ENCODE measurements at regions not wholly inside any gene's neighbourhood (a gene's known extent, or its start where the extent isn't known, plus 50 kb on each side); places are given as distances from the start of the nearest gene placed in this dataset.

DNA sequence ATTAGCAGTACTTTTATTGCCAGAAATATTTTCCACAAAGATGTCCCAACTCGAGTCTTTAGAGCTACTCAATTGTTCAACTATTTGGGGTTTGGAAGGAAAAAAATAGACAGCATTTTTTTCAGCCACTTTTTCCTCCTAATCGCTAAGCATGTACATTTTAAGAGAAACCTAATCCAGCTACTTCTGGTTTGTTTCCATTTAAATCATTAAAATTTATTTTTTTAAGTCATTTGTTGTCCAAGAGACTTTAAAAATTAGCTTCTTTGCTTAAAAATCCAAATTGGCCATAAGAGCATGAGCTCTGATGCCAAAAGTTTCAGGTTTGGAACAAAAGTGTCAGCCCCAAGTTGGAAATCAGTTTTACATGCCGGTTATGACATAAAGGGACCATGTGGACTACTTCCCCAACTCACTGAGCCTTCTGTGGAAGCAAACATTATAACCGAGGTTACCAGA lies 186.3 kb upstream of the INTU start:
- TF ChIP-seq CTCF (IDR thresholded peaks at IDR 0.05) (no peak), POLR2AphosphoS5 (IDR thresholded peaks at IDR 0.05) (no peak), POLR2A (IDR thresholded peaks at IDR 0.05) (no peak)
- no peak overlapping the region for H3K27ac ChIP-seq
- H3K9me3 ChIP-seq, result no peaks in the 10 kb centered on the region
- no peaks in the 10 kb centered on the region for H3K27me3 ChIP-seq
- H3K4me1 ChIP-seq, result no peaks in the 10 kb centered on the region
- no peak for DNase-seq
- no peak overlapping the region for H3K4me3 ChIP-seq
- peak in 1 of 2 donors; percentile 60 for ATAC-seq (ENCODE audit: low FRiP score in 2 of 2)
- 72 to 79% methylated on average over 4 of the region's 4 CpGs for WGBS, 2 donors
- no peaks in the 10 kb centered on the region for H3K36me3 ChIP-seq

GRCh38 chr4:127448986-127449385 lies 183.8 kb upstream of the INTU start:
- no peak overlapping the region for H3K27ac ChIP-seq
- peak in 1 of 2 donors; percentile 25 for ATAC-seq (ENCODE audit: low FRiP score in 2 of 2)
- H3K4me3 ChIP-seq, result no peak overlapping the region
- TF ChIP-seq EP300 (IDR thresholded peaks at IDR 0.05), result no peak
- TF ChIP-seq CTCF (IDR thresholded peaks at IDR 0.05), result no peak
- TF ChIP-seq POLR2AphosphoS5 (IDR thresholded peaks at IDR 0.05), result no peak
- TF ChIP-seq POLR2A (IDR thresholded peaks at IDR 0.05), result no peak
- no peaks in the 10 kb centered on the region for H3K36me3 ChIP-seq
- no peaks in the 10 kb centered on the region for H3K9me3 ChIP-seq
- 71 to 95% methylated on average over 1 of the region's 1 CpG for WGBS, 2 donors
- DNase-seq, result no peak
- H3K27me3 ChIP-seq, result no peaks in the 10 kb centered on the region
- H3K4me1 ChIP-seq, result no peaks in the 10 kb centered on the region

DNA sequence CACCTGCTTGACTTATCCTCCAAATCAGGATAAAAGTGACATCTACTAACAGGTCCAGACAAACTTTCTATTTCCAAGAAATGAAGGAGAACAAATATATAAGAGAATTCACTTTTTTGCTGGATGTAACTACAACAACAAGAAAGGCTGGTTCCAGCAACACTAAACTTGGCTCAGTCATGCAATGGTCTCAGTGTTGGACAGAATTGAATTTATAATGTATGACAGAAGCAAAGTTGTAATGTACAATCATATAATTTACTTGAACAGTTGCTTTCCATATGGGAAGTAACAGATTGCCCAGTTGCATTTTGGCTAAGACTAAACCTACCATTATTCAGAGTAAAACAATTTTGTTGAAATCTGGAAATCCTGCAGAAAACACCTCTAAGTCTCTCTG lies 183.3 kb upstream of the INTU start:
- Histone ChIP-seq H3K4me1 (no peaks in the 10 kb centered on the region), H3K4me3 (no peak overlapping the region), H3K9me3 (no peaks in the 10 kb centered on the region), H3K27me3 (no peaks in the 10 kb centered on the region), H3K27ac (no peak overlapping the region), H3K36me3 (no peaks in the 10 kb centered on the region)
- ATAC-seq (ENCODE audit: low FRiP score in 2 of 2), result no peak
- DNase-seq, result no peak
- no peak for TF ChIP-seq EP300 (IDR thresholded peaks at IDR 0.05)
- no peak for TF ChIP-seq POLR2AphosphoS5 (IDR thresholded peaks at IDR 0.05)
- no peak for TF ChIP-seq POLR2A (IDR thresholded peaks at IDR 0.05)
- no peak for TF ChIP-seq CTCF (IDR thresholded peaks at IDR 0.05)

DNA sequence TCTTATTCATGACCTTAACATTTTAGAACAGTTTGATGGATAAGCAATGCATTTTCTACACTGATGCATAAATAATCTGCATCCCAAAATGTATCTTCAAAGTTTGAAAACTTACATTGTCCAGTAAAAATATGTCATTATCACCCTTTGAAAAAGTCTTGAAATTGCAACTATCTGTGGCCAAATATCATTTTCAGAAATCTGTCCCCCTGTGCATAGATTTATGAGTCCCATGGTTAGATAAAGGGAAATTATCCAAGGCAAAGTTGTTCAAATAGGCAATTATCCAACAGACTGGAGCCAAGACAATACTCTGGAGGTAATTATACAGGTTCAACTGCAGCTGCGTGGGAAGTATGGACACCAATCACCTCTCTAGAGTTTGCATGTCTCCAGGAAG lies 182.5 kb upstream of the INTU start:
- Histone ChIP-seq H3K27ac (no peak overlapping the region), H3K27me3 (no peaks in the 10 kb centered on the region), H3K9me3 (no peaks in the 10 kb centered on the region), H3K36me3 (no peaks in the 10 kb centered on the region), H3K4me1 (no peaks in the 10 kb centered on the region), H3K4me3 (no peak overlapping the region)
- WGBS, 2 donors, result 85 to 86% methylated on average over 1 of the region's 1 CpG
- ATAC-seq (ENCODE audit: low FRiP score in 2 of 2), result no peak
- TF ChIP-seq POLR2AphosphoS5 (IDR thresholded peaks at IDR 0.05), result no peak
- TF ChIP-seq CTCF (IDR thresholded peaks at IDR 0.05), result no peak
- DNase-seq, result no peak

DNA sequence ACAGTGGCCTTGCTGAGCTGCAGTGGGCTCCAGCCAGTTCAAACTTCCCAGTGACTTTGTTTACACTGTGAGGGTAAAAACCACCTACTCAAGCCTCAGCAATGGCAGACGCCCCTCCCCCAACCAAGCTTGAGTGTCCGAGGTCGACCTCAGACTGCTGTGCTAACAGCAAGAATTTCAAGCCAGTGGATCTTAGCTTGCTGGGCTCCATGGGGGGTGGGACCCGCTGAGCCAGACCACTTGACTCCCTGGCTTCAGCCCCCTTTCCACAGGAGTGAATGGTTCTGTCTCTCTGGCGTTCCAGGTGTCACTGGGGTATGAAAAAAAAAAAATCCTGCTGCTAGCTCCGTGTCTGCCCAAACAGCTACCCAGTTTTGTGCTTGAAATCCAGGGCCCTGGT lies 168.9 kb upstream of the INTU start:
- DNase-seq (no peak), ATAC-seq (ENCODE audit: low FRiP score in 2 of 2) (no peak)
- Histone ChIP-seq H3K4me1 (no peaks in the 10 kb centered on the region), H3K27me3 (no peaks in the 10 kb centered on the region), H3K9me3 (no peaks in the 10 kb centered on the region), H3K4me3 (no peak overlapping the region), H3K36me3 (no peaks in the 10 kb centered on the region), H3K27ac (no peak overlapping the region)
- 42 to 44% methylated on average over 5 to 6 of the region's 6 CpGs for WGBS, 2 donors
- TF ChIP-seq POLR2AphosphoS5 (IDR thresholded peaks at IDR 0.05), result no peak
- no peak for TF ChIP-seq CTCF (IDR thresholded peaks at IDR 0.05)
- TF ChIP-seq POLR2A (IDR thresholded peaks at IDR 0.05), result no peak
- no peak for TF ChIP-seq EP300 (IDR thresholded peaks at IDR 0.05)
